SU-DHL-6 (cell line): ENCODE measurements at regions not wholly inside any gene's neighbourhood (a gene's known extent, or its start where the extent isn't known, plus 50 kb on each side); places are given as distances from the start of the nearest gene placed in this dataset.

Experiments
- CTCF ChIP-seq: fragments of 200-600 bp; sonication (generic); IDR thresholded peaks from one replicate; pipeline ENCODE4 v1.5.1; 2017; ENCODE audit warnings: antibody characterized with exemption, mild to moderate bottlenecking, low read length, moderate library complexity; ENCODE audit not compliant: insufficient read depth, poor library complexity, severe bottlenecking
- EZH2phosphoT487 ChIP-seq: fragments of 200-600 bp; sonication (generic), shearing (Covaris generic); conservative IDR thresholded peaks from 2 replicates; pipeline ENCODE4 v1.6.1; 2018; ENCODE audit warnings: mild to moderate bottlenecking, antibody characterized with exemption, low read length, moderate library complexity, mixed read lengths

DNA sequence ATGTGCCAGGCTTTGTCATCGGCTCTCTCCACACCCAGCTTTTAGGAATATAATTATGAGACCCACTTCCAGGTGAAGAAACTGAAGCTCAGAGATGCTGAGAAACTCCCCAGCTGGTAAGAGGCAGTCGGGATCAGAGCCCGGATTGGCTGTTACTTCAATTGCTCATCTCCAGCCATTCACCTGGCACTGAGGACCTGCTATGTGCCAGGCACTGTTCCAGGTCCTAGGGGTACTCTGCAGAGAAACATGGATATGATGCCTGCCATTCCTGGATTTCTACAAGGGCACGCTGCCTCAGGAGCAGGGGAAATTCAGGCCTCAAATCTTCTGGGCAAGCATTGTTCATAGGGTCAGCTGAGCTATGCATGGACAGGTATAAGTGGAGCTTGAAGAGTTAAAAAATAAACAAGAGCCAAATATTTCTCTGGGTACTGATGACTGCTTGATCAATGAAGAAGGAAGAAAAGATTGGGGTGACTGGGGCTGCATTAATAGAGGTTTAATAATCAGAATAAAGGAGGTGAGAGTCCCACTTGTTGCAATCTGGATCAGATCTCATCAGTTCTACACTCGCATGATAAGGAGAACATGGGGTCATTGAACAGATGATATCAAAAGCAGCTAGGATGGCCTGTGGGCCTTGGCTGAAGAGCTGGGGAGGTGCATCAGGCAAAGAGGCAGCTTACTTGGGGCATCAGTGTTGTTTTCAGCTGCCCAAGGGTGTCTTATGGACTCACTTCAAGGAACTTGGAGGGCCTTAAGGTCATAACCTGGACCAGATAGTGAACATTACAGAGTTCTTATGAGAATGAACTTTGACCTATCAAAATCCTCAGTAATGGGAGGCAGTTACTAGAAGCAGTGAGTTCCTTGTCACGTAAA lies 80.9 kb upstream of the TOX2 start:
- TF ChIP-seq EZH2phosphoT487 (no peak), CTCF (no peak)
